ENCODE measurements at regions not wholly inside any gene's neighbourhood (a gene's known extent, or its start where the extent isn't known, plus 50 kb on each side); places are given as distances from the start of the nearest gene placed in this dataset.
A peak's percentile ranks its signal among the peaks of the same experiment; 100 is the strongest.
"Not testable (repeated sequence)": the region's sequence is repeated elsewhere in the genome, so short reads cannot be mapped to it uniquely, and the experiment has no call there.

DNA sequence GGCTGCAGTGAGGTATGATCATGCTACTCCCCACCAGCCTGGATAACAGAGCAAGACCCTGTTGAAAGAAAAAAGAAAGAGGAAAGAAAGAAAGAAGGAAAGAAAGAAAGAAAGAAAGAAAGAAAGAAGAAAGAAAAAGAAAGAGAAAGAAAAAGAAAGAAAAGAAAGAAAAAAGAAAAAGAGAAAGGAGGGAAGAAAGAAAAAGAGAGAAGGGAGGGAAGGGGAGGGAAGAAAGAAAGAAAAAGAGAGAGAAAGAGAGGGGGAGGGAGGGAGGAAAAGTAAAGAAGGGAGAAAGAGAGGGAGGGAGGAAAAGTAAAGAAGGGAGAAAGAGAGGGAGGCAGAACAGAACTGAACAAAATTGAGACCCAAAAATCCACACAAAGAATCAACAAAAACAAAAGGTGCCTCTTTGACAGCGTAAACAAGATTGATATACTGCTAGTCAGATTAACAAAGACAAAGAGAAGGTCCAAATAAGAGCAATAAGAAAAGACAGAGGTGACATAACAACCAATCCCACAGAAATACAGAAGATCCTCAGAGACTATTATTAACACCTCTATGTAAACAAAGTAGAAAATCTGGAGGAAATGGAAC lies 293.9 kb upstream of the AMIGO2 start:
- no peak for DNase-seq (ENCODE audit: low read depth)

- no peak for DNase-seq (ENCODE audit: low read depth)
Measured at GRCh38 chr12:47370421-47370820, 290.7 kb upstream of the AMIGO2 start.

GRCh38 chr12:47369085-47369484 lies 289.3 kb upstream of the AMIGO2 start:
- DNase-seq (ENCODE audit: low read depth), result no peak

DNA sequence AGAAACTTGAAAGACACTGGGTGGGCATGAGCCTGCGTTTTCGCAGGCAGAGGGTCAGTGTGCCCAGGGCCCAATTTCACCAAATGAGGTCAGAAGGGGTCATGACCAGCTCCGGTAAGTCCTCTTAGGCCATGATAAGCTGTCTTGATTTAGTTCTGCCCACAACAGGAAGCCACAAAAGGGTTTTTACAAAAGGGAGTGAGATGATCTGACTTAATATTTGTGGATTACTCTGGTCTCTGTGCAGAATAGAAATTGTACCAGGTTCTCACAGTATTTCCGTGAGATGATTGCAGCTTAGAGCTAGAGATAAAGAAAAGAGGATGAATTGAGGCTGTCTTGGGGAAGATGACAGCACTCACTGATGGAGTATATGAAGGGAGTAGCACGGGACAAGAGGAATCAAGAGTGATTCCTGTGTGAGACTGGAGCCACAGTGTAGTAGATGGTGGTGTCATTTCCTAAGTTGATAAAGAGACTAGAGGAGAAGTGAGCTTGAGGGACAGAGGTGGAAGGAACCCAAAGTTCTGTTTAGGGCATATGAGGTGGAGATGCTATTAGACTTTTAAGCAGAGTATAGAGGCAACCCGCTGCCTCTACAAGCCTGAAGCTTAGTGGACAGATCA lies 288.3 kb upstream of the AMIGO2 start:
- no peak for DNase-seq (ENCODE audit: low read depth)

- DNase-seq (ENCODE audit: low read depth), result no peak
Measured at GRCh38 chr12:47366579-47366978, 286.8 kb upstream of the AMIGO2 start.

DNA sequence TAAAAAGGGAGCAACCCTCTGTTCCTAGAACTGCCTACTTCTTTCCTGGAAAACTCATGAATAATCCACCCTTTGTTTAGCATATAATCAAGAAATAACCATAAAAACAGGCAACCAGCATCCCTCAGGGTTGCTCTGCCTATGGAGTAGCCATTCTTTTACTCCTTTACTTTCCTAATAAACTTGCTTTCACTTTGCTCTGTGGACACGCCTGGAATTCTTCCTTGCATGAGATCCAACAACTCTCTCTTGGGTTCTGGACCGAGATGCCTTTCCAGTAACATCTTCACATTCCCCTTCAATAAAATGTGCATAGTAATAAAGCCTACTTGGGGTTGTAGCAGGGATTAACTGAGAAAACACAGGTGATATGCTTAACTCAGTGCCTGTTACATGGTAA lies 286.4 kb upstream of the AMIGO2 start:
- DNase-seq (ENCODE audit: low read depth), result no peak

DNA sequence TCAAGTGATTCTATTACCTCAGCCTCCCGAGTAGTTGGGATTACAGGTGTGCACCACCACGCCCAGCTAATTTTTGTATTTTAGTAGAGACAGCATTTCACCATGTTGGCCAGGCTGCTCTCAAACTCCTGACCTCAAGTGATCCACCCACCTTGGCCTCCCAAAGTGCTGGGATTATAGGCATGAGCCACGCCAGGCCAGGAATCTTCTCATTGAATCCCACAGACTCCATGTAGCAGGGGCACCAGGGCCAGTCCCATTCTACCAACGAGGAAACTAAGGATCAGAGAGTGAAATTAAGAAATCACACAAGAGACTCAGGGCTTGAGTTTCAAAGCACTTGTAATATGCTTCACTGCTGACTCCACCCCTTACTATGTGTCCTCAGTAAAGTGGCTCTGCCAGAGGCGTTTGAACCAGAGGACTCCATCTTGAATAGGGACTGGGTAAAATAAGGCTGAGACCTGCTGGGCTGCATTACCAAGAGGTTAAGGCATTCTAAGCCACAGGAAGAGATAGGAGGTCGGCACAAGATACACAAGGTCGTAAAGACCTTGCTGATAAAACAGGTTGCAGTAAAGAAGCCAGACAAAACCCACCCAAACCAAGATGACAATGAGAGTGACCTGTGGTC lies 285.8 kb upstream of the AMIGO2 start:
- DNase-seq (ENCODE audit: low read depth), result peak; percentile 18

DNA sequence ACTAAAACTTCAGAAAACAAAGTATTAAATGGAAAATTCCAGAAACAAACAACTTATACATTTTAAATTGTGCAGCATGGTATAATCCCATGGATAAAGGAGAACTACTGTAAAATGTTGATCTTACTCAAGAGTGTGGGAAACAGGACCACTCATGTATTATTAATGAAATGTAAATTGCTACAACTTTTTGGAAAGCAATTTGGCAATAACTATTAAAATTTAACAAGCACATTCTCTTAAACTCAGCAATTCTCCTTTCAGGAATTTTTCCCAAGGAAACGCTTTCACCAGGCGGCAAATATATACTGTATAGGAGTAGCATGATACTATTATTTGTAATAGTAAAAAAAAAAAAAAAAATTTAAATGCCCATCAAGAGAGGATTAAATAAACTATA lies 284.5 kb upstream of the AMIGO2 start:
- DNase-seq (ENCODE audit: low read depth), result no peak

- DNase-seq (ENCODE audit: low read depth), result no peak
Measured at GRCh38 chr12:47362126-47362705, 282.5 kb upstream of the AMIGO2 start.

DNA sequence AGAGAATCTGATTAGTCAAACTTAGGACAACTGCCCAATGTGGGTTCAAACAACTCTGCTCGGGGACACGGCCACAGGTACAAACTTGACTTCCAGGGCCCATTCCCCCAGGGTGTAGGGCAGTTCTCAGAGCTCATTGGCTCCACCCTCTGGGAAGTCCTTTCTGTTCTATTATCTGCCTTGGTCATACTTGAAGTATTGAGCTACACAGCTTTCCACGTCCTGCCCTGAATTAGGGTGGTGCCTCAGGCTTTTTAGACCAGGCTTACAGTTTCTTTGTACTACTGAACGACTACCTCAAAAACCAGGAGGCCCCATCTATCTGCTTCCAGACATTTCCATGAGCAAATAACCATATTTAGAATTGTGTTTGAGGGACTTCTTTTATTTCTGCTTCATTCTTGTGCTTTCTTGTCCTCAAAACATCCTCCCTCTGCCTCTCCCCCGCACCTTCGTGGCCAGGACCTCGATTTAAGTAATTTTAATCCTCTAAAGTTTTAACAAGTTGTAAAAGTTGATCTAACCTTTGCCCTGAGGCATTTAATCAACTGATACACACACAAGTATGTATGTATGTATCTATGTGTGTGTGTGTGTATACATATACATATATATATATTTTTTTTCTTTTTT lies 281.7 kb upstream of the AMIGO2 start:
- peak; percentile 46 for DNase-seq (ENCODE audit: low read depth)

DNA sequence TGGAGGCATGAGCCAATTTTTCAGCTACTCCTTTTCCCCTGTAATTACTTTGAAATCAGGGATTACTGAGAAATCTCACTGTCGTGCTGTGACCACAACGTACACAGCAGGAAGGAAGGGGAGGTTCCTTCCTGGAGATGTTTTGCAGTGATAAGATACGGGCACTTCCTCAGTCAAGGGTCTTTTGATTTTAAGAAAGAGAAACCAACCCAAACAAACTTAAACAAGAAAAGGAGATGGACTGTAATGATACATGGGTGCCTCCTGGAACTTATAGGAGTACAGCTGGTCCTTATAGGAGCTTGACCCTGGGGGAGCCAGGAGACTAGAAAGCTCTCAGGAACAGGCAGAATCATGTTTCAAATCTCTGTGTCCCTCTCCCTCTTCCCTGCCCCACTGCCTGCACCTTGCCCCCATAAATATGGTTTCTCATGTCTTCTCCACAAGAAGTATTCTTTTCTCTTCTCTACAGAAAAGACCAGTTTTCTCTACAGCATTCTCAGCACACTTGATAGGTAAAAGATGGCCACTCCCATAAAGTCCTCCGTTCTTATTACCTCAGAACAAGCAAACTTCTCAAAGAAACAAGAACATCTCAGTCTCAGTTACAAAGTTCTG lies 281.1 kb upstream of the AMIGO2 start:
- DNase-seq (ENCODE audit: low read depth), result peak; percentile 57

GRCh38 chr12:47360093-47360480 lies 280.3 kb upstream of the AMIGO2 start:
- DNase-seq (ENCODE audit: low read depth), result no peak

- no peak for DNase-seq (ENCODE audit: low read depth)
Measured at GRCh38 chr12:47359310-47360092, 279.7 kb upstream of the AMIGO2 start.

DNA sequence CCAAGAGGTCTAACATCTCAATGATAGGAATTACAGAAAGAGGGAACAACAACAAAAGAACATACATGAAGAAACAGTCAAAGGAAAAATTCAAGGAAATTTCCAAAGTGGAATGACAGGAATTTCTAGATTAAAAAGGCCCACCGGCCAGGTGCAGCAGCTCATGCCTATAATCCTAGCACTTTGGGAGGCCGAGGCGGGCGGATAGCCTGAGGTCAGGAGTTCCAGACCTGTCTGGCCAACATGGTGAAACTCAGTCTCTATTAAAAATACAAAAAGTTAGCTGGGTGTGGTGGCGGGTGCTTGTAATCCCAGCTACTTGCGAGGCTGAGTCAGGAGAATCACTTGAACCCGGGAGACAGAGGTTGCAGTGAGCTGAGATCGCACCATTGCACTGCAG lies 277.2 kb upstream of the AMIGO2 start:
- not testable (repeated sequence) for DNase-seq (ENCODE audit: low read depth)

DNA sequence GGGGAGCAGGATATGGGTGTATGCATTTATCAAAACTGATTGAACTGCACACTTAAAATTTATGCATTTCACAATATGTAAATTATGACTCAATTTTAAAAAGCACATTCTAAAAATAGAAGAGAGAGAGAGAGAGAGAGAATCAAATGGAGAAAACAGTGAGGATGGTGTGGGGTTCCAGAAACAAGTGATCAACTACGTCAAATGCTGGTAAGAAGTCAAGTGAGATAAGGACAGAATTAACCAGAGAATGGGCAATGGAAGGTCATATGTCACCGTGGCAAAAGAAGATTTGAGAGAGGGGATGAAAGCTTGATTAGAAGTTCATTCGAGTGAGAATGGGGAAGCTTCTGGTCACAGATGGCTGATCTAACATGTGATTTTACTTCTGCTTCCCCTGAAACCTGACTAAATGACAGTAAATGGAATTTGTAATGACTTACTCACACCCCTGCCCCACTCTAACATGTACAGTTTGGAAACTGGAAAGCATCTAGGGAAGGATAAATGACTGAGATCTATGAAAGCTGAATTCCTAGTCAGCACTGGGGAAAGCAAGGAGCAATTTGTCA lies 276.5 kb upstream of the AMIGO2 start:
- DNase-seq (ENCODE audit: low read depth), result no peak

- no peak for DNase-seq (ENCODE audit: low read depth)
Measured at GRCh38 chr12:47353508-47353907, 273.7 kb upstream of the AMIGO2 start.

- no peak for DNase-seq (ENCODE audit: low read depth)
Measured at GRCh38 chr12:47352067-47352466, 272.3 kb upstream of the AMIGO2 start.

DNA sequence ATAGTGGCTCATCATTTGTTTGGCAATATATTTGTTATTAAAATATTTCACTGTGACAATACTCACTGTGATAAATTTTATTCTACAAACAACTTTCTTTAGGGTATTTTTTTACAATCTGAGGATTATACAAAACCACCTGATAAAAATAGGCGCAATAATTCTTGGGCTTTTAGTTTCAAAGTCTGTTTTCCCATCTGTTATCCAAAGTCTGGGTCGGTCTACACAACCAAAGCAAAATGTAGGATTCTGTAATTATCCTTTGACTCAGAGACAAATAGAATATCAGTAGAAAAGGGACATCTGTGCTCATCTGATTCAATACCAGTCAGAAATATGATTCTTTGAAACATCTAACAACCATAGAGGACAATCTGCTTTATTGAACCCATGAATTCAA lies 271.8 kb upstream of the AMIGO2 start:
- no peak for DNase-seq (ENCODE audit: low read depth)

DNA sequence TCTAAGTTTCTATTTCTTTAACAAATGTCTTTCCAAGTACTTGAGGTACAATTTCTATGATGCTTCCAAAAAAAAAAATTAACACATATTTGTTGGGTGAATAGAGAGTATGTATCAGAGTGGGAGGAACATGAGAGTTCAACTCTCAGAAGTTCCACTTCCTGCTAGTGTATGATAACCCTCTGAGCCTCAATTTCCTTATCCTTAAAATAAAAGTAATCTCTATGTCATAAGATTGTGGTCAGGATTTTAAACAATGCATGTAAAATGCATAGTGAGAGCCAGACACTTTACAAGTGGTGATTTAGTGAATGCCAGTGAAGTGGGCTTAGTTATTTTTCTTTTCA lies 270.3 kb upstream of the AMIGO2 start:
- no peak for DNase-seq (ENCODE audit: low read depth)

- DNase-seq (ENCODE audit: low read depth), result no peak
Measured at GRCh38 chr12:47349137-47350061, 269.6 kb upstream of the AMIGO2 start.
